Endothelial cell of umbilical vein (primary cell): ENCODE measurements at regions not wholly inside any gene's neighbourhood (a gene's known extent, or its start where the extent isn't known, plus 50 kb on each side); places are given as distances from the start of the nearest gene placed in this dataset.

ENCODE experiments used
- BruUV-seq: library from RNA; stranded (reverse); fragments of 400-500 nt; replicated peaks from 2 replicates; lab custom pipeline; 2021; lab: Mats Ljungman, UMichigan
- CTCF ChIA-PET: fragments of 300-600, 350-600 bp; sonication (Branson Sonifier 250); formaldehyde crosslinking; loops from one replicate; lab custom pipeline; 2021; ENCODE audit warnings: antibody characterized with exemption, inconsistent platforms; lab: Charles Lee
- POLR2A ChIA-PET: fragments of 300-600, 350-600 bp; sonication (Branson Sonifier 250); formaldehyde crosslinking; loops from one replicate; lab custom pipeline; 2021; ENCODE audit warnings: antibody characterized with exemption, inconsistent platforms; lab: Charles Lee
- DNase-seq: peaks from one replicate; pipeline ENCODE4 v3.0.0-alpha.2; 2011; ENCODE audit warnings: low read depth, low spot score
- FAIRE-seq: peaks from 2 replicates; lab custom pipeline; 2011; peaks lifted over from hg19 to GRCh38; lab: Jason Lieb, UNC
- H2AFZ ChIP-seq: 2 replicates; pipeline ENCODE4 v1.6.0; 2012; ENCODE audit warnings: low read depth, low read length, control low read depth, inconsistent platforms
- H3K27ac ChIP-seq: 2 replicates; pipeline ENCODE4 v1.5.1; 2011; ENCODE audit warnings: low read depth, mild to moderate bottlenecking, control low read depth, low read length, moderate library complexity; ENCODE audit not compliant: insufficient read depth
- H3K27me3 ChIP-seq, 2 experiments: 2 replicates each; pipeline versions ENCODE4 v1.6.0 to v1.6.1; 2011; ENCODE audit warnings: low read length in 2 of 2, mixed read lengths in 1 of 2; ENCODE audit not compliant: control insufficient read depth in 2 of 2, insufficient read depth in 2 of 2
- H3K36me3 ChIP-seq, 2 experiments: 2 replicates in 1 of 2; 3 replicates in 1 of 2; pipeline ENCODE4 v1.5.1; 2011; ENCODE audit warnings: low read length in 2 of 2, mild to moderate bottlenecking in 1 of 2, moderate library complexity in 1 of 2; ENCODE audit not compliant: control insufficient read depth in 2 of 2, insufficient read depth in 2 of 2; ENCODE audit errors: extremely low read depth in 1 of 2
- H3K4me1 ChIP-seq: 3 replicates; pipeline ENCODE4 v1.5.1; 2011; ENCODE audit warnings: mild to moderate bottlenecking, low read length; ENCODE audit not compliant: control insufficient read depth, insufficient read depth; ENCODE audit errors: extremely low read depth
- H3K4me2 ChIP-seq: 2 replicates; pipeline ENCODE4 v1.6.1; 2011; ENCODE audit warnings: low read length, control low read depth, mixed read lengths; ENCODE audit not compliant: insufficient read depth
- H3K4me3 ChIP-seq, 3 experiments: fragments of 200-600 bp in 1 of 3; sonication (generic), shearing (Covaris generic) in 1 of 3; replicated peaks in 1 of 3; 2 replicates each; pipeline ENCODE4 v1.5.1; 2011 to 2016; ENCODE audit warnings: control low read depth in 3 of 3, low read length in 3 of 3, mild to moderate bottlenecking in 2 of 3, inconsistent platforms in 1 of 3, low read depth in 1 of 3, moderate library complexity in 1 of 3; ENCODE audit not compliant: insufficient read depth in 1 of 3
- H3K79me2 ChIP-seq: 2 replicates; pipeline ENCODE4 v1.6.0; 2012; ENCODE audit warnings: low read length, inconsistent platforms; ENCODE audit not compliant: control insufficient read depth, insufficient read depth
- H3K9ac ChIP-seq: replicated peaks from 2 replicates; pipeline ENCODE3; 2011; ENCODE audit warnings: low read length, control low read depth; ENCODE audit not compliant: insufficient read depth; ENCODE audit errors: extremely low read depth
- H3K9me1 ChIP-seq: replicated peaks from 3 replicates; pipeline ENCODE4 v1.6.0; 2011; ENCODE audit warnings: mild to moderate bottlenecking, low read length; ENCODE audit not compliant: control insufficient read depth, insufficient read depth; ENCODE audit errors: extremely low read depth
- H3K9me3 ChIP-seq: replicated peaks from 2 replicates; pipeline ENCODE4 v1.5.1; 2012; ENCODE audit warnings: low read length, inconsistent platforms; ENCODE audit not compliant: control insufficient read depth, insufficient read depth
- H4K20me1 ChIP-seq: replicated peaks from 2 replicates; pipeline ENCODE3; 2011; ENCODE audit warnings: mild to moderate bottlenecking, low read length; ENCODE audit not compliant: control insufficient read depth, insufficient read depth; ENCODE audit errors: extremely low read depth
- EZH2 ChIP-seq: IDR thresholded peaks from 2 replicates; pipeline ENCODE4 v1.6.1; 2012; ENCODE audit warnings: borderline replicate concordance, low read depth, mild to moderate bottlenecking, moderate library complexity, low read length, inconsistent platforms; ENCODE audit not compliant: severe bottlenecking
- FOS ChIP-seq: IDR thresholded peaks from 2 replicates; pipeline ENCODE4 v1.6.1; 2011; ENCODE audit warnings: mild to moderate bottlenecking, low read length, moderate library complexity, borderline replicate concordance; ENCODE audit not compliant: insufficient read depth
- GATA2 ChIP-seq: IDR thresholded peaks from 2 replicates; pipeline ENCODE4 v1.7.0; 2011; ENCODE audit warnings: low read depth, mild to moderate bottlenecking, moderate library complexity, mixed read lengths, low read length; ENCODE audit not compliant: insufficient read length, insufficient read depth
- JUN ChIP-seq: IDR thresholded peaks from 2 replicates; pipeline ENCODE4 v1.6.1; 2011; ENCODE audit warnings: borderline replicate concordance, low read depth; ENCODE audit not compliant: insufficient read length, insufficient read depth
- MYC ChIP-seq: IDR thresholded peaks from one replicate; pipeline ENCODE4 v1.6.1; 2011; ENCODE audit warnings: mild to moderate bottlenecking, low read depth, low read length
- POLR2A ChIP-seq: IDR thresholded peaks from 2 replicates; pipeline ENCODE4 v1.6.1; 2012; ENCODE audit warnings: low read depth, mild to moderate bottlenecking, control low read depth, low read length
- POLR2AphosphoS5 ChIP-seq: IDR thresholded peaks from 2 replicates; pipeline ENCODE4 v1.6.1; 2012; ENCODE audit warnings: low read depth, mild to moderate bottlenecking, control low read depth, low read length, moderate library complexity; ENCODE audit not compliant: insufficient read depth
- dilution Hi-C: fragments of 300-500 bp; cut with MboI; formaldehyde crosslinking; loops from one replicate; pipeline ENCODE4 v1.15.0; 2019; ENCODE audit warnings: low sequenced_read_pairs; ENCODE audit not compliant: extremely low pct_ligation_motif_present
- intact Hi-C: fragments of 100-400 bp; cut with micrococcal nuclease; formaldehyde crosslinking; loops from one replicate; pipeline ENCODE4 v1.10.0; 2022
- TF ChIP-seq, protein P1 (sequence below), 2 donors: IDR thresholded peaks; 1 replicate in 1 of 2; 2 replicates in 1 of 2; pipeline ENCODE4 v1.5.1; 2011; ENCODE audit warnings: low read length in 2 of 2, mild to moderate bottlenecking in 2 of 2, moderate library complexity in 2 of 2, control low read depth in 1 of 2, inconsistent platforms in 1 of 2, low read depth in 1 of 2; ENCODE audit not compliant: insufficient read depth in 1 of 2; ENCODE audit errors: extremely low read depth in 1 of 2
- TF ChIP-seq, protein P2 (sequence below): IDR thresholded peaks from 2 replicates; pipeline ENCODE4 v1.6.1; 2011; ENCODE audit not compliant: insufficient read depth, insufficient read length

DNA sequence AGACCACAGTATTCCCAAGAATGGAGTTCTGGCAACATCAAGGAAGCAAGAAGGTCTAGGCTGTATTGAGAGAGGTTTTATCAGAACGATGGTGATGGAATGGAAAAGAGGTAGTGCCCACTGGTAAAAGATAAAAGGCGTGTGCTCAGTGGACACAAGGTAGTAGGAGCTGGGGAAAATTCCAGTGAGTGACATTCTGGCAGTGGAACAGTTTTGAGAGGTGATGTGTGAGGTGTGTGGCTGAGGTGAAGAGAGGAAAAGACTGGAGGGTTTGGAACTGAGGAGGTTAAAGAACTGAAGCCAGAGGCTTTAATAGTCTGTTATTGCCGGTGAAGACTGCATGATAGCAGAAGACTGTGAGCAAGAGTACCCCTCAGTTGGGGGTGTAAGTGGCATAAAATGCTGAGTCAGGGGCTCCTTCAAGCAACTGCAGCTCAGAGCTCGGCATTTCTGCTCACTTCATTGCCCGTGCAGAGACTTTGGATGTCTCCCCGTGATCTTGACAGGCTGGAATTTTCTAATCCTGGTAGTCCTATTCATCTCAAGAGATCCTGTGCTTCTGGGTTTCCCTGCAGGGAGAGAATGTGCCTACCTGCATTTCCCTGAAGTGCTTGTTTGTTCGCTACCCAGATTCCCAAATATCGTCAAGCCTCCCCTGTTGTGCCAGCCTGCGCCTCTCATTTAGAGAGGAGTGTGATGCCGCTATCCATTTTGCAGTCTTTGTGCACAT lies 191.0 kb downstream of the SATB1 start:
- Histone ChIP-seq H3K36me3 (no peaks in the 10 kb centered on the region), H3K4me3 (no peak overlapping the region), H3K4me2 (no peak overlapping the region), H3K9me1 (no peaks in the 10 kb centered on the region), H3K79me2 (no peaks in the 10 kb centered on the region), H3K9ac (no peak overlapping the region), H3K27ac (no peak overlapping the region), H3K4me1 (no peaks in the 10 kb centered on the region), H3K9me3 (no peaks in the 10 kb centered on the region), H3K27me3 (no peaks in the 10 kb centered on the region), H4K20me1 (no peaks in the 10 kb centered on the region), H2AFZ (no peak overlapping the region)
- no peak for TF ChIP-seq GATA2
- no peak for TF ChIP-seq POLR2AphosphoS5
- intact Hi-C loops, result no loop called here
- FAIRE-seq (no peak), DNase-seq (no peak)
- dilution Hi-C loops, result no loop called here
- ChIA-PET POLR2A (no interaction called here), CTCF (no interaction called here)
- BruUV-seq, result no TSS peak

DNA sequence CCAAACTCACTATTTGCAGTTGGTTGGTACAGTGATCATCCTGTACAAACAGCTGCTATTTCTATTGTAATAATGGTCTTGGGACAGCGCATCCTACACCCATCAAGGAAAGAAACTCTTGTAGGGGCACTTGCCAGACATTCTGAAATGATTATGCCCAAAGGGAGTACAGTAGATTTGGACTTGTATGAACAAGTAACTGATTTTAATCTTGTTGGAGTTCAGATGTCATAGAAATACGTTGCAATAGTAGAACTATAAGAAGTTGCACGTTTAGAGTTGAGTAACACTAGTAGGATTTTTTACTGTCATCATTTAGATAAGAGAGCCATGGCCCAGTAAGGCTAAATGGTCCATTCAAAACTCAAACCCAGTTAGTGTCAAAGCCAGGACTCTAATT lies 192.8 kb downstream of the SATB1 start:
- H3K27me3 ChIP-seq, result no peaks in the 10 kb centered on the region
- BruUV-seq, result no TSS peak
- FAIRE-seq, result no peak
- H3K27ac ChIP-seq, result no peak overlapping the region
- POLR2A ChIA-PET, result no interaction called here
- CTCF ChIA-PET, result no interaction called here
- no peaks in the 10 kb centered on the region for H3K79me2 ChIP-seq
- no peaks in the 10 kb centered on the region for H4K20me1 ChIP-seq
- no peaks in the 10 kb centered on the region for H3K4me1 ChIP-seq
- no peak overlapping the region for H3K9ac ChIP-seq
- dilution Hi-C loops (no loop called here), intact Hi-C loops (no loop called here)
- H2AFZ ChIP-seq, result no peak overlapping the region
- no peak overlapping the region for H3K4me3 ChIP-seq
- H3K9me3 ChIP-seq, result no peaks in the 10 kb centered on the region
- H3K4me2 ChIP-seq, result no peak overlapping the region
- no peak for DNase-seq
- no peaks in the 10 kb centered on the region for H3K9me1 ChIP-seq
- no peaks in the 10 kb centered on the region for H3K36me3 ChIP-seq
- TF ChIP-seq EZH2 (no peak), MYC (no peak), POLR2A (no peak), FOS (no peak), GATA2 (no peak), JUN (no peak), POLR2AphosphoS5 (no peak)
- TF ChIP-seq, protein P1, sequence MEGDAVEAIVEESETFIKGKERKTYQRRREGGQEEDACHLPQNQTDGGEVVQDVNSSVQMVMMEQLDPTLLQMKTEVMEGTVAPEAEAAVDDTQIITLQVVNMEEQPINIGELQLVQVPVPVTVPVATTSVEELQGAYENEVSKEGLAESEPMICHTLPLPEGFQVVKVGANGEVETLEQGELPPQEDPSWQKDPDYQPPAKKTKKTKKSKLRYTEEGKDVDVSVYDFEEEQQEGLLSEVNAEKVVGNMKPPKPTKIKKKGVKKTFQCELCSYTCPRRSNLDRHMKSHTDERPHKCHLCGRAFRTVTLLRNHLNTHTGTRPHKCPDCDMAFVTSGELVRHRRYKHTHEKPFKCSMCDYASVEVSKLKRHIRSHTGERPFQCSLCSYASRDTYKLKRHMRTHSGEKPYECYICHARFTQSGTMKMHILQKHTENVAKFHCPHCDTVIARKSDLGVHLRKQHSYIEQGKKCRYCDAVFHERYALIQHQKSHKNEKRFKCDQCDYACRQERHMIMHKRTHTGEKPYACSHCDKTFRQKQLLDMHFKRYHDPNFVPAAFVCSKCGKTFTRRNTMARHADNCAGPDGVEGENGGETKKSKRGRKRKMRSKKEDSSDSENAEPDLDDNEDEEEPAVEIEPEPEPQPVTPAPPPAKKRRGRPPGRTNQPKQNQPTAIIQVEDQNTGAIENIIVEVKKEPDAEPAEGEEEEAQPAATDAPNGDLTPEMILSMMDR (IDR thresholded peaks at IDR 0.05; ENCODE audit: extremely low read depth in 1 of 2, insufficient read depth in 1 of 2, low read depth in 1 of 2, low read length in 2 of 2), result no peak
- TF ChIP-seq, protein P2, sequence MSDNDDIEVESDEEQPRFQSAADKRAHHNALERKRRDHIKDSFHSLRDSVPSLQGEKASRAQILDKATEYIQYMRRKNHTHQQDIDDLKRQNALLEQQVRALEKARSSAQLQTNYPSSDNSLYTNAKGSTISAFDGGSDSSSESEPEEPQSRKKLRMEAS, result no peak
